GM12873 (cell line): ENCODE measurements at regions not wholly inside any gene's neighbourhood (a gene's known extent, or its start where the extent isn't known, plus 50 kb on each side); places are given as distances from the start of the nearest gene placed in this dataset.

Experiments
- CTCF ChIP-seq: IDR thresholded peaks from 2 replicates; pipeline ENCODE4 v1.5.1; 2012; ENCODE audit warnings: low read depth, mild to moderate bottlenecking, moderate library complexity, low read length, control low read depth; ENCODE audit not compliant: insufficient read depth; ENCODE audit errors: missing control alignments

- TF ChIP-seq CTCF, result no peak
Measured at GRCh38 chr3:10682692-10683091, 133.3 kb upstream of the SLC6A11 start.

GRCh38 chr3:10683106-10683505 lies 132.9 kb upstream of the SLC6A11 start:
- no peak for TF ChIP-seq CTCF

GRCh38 chr3:10688126-10688525 lies 127.9 kb upstream of the SLC6A11 start:
- no peak for TF ChIP-seq CTCF

- TF ChIP-seq CTCF, result no peak
Measured at GRCh38 chr3:10688548-10689172, 127.4 kb upstream of the SLC6A11 start.

- no peak for TF ChIP-seq CTCF
Measured at GRCh38 chr3:10692039-10692622, 123.9 kb upstream of the SLC6A11 start.

GRCh38 chr3:10693457-10693856 lies 122.6 kb upstream of the SLC6A11 start:
- peak; percentile 15 for TF ChIP-seq CTCF

- no peak for TF ChIP-seq CTCF
Measured at GRCh38 chr3:10694179-10694578, 121.8 kb upstream of the SLC6A11 start.
